AG04449 (cell line): ENCODE measurements at regions not wholly inside any gene's neighbourhood (a gene's known extent, or its start where the extent isn't known, plus 50 kb on each side); places are given as distances from the start of the nearest gene placed in this dataset.

Source experiments
- CTCF ChIA-PET: fragments of 350-600 bp; formaldehyde crosslinking; extraction: SDS; loops from one replicate; lab custom pipeline; 2021; ENCODE audit warnings: antibody characterized with exemption; lab: Yijun Ruan, JAX
- POLR2A ChIA-PET: fragments of 400-600, 350-600 bp; formaldehyde crosslinking; extraction: SDS; loops from one replicate; lab custom pipeline; 2020; ENCODE audit warnings: antibody characterized with exemption, inconsistent platforms; lab: Yijun Ruan, JAX
- DNase-seq: peaks from one replicate; pipeline ENCODE4 v3.0.0-alpha.2; 2010; ENCODE audit warnings: low read depth, low spot score
- H3K4me3 ChIP-seq: 2 replicates; pipeline ENCODE4 v1.5.1; 2011; ENCODE audit warnings: low read depth, mild to moderate bottlenecking, control low read depth, low read length
- TF ChIP-seq, protein P1 (sequence below): IDR thresholded peaks from one replicate; pipeline ENCODE4 v1.5.1; 2011; ENCODE audit warnings: mild to moderate bottlenecking, moderate library complexity, low read length, control low read depth, inconsistent platforms; ENCODE audit not compliant: insufficient read depth; ENCODE audit errors: missing control alignments

- no peak for DNase-seq
- H3K4me3 ChIP-seq, result no peak overlapping the region
- TF ChIP-seq, protein P1, sequence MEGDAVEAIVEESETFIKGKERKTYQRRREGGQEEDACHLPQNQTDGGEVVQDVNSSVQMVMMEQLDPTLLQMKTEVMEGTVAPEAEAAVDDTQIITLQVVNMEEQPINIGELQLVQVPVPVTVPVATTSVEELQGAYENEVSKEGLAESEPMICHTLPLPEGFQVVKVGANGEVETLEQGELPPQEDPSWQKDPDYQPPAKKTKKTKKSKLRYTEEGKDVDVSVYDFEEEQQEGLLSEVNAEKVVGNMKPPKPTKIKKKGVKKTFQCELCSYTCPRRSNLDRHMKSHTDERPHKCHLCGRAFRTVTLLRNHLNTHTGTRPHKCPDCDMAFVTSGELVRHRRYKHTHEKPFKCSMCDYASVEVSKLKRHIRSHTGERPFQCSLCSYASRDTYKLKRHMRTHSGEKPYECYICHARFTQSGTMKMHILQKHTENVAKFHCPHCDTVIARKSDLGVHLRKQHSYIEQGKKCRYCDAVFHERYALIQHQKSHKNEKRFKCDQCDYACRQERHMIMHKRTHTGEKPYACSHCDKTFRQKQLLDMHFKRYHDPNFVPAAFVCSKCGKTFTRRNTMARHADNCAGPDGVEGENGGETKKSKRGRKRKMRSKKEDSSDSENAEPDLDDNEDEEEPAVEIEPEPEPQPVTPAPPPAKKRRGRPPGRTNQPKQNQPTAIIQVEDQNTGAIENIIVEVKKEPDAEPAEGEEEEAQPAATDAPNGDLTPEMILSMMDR, result no peak
- ChIA-PET POLR2A (interaction anchor here (0.7 kb wide), 1 partner anchor 876 kb away, joined by 3 read pairs; no protein-coding TSS in a partner anchor), CTCF (interaction anchor here (0.6 to 1.3 kb wide), 2 partner anchors 9 to 15 kb away, joined by 3 to 4 read pairs; no protein-coding TSS in a partner anchor)
Observed at GRCh38 chr17:13120864-13121263, 103.0 kb upstream of the ELAC2 start.

DNA sequence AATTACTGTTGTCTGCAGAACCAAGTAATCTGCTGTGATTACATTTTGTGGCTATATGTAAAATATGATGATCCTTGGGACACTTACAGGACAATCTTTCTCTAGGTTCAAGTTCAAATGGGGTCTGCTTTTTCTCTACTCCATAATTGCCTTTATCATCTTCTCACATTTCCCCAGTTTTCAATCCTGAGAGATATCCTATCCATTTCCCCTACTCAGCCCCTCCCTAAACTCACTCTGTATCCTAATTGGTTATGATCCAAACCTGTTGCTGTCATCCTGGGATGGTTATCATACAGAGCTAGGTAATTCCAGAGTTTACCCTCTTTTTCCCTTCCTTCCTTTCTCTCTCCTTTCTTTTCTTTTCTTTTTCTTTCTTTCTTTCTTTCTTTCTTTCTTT is 100.5 kb upstream of the ELAC2 start:
- ChIA-PET POLR2A (no interaction called here), CTCF (interaction anchor here (1.2 kb wide), 1 partner anchor 88 kb away, joined by 3 read pairs; no protein-coding TSS in a partner anchor)
- H3K4me3 ChIP-seq, result no peak overlapping the region
- TF ChIP-seq, protein P1, result no peak
- no peak for DNase-seq

DNA sequence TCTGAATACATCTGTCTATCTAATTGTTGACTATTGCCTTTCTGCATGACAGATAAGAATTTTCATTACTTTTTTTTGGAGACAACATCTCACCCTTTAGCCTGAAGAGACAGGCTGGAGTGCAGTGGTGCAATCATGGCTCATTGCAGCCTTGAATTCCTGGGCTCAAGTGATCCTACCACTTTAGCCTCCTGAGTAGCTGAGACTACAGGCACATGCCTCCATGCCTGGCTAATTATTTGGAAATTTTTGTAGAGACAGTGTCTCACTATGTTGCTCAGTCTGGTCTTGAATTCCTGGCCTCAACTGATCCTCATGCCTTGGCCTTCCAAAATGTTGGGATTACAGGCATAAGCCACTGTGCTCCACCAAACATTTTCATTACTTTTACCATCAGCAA is 99.8 kb upstream of the ELAC2 start:
- POLR2A ChIA-PET, result no interaction called here
- CTCF ChIA-PET, result no interaction called here
- H3K4me3 ChIP-seq, result no peak overlapping the region
- TF ChIP-seq, protein P1, result no peak
- no peak for DNase-seq

DNA sequence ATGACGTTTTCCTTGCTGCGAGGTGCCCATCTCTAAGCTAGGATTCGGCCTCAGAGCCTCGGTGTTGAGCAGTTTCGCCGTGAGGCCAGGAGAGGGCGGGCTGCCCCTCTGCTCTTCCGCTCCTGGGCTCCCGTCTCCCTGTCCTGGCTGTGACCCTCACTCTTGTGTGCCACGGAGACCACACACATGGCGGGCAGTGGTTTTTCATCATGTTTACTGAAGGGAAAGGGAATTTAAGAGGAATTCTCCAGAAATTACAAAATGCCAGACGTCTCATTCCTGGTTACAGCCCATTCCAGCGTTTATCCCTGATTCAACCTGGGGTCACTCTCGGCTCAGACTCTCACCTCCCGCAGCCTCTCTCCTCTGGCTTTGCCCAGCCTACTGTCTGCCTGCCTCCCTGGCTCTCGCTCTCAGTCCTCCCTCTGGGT is 96.8 kb upstream of the ELAC2 start:
- peak; percentile 77 for DNase-seq
- ChIA-PET POLR2A (interaction anchor here (0.6 kb wide), 1 partner anchor 232 kb away, joined by 3 read pairs; no protein-coding TSS in a partner anchor), CTCF (interaction anchor here (0.6 to 4.5 kb wide), 30 partner anchors 9 to 1184 kb away, joined by 3 to 39 read pairs (median 4); no protein-coding TSS in a partner anchor)
- H3K4me3 ChIP-seq, result peak overlapping the region; percentile 13
- TF ChIP-seq, protein P1, result peak; percentile 99

- CTCF ChIA-PET, result interaction anchor here (0.6 to 4.5 kb wide), 26 partner anchors 9 to 232 kb away, joined by 3 to 39 read pairs (median 4); no protein-coding TSS in a partner anchor
- POLR2A ChIA-PET, result interaction anchor here (0.6 kb wide), 1 partner anchor 233 kb away, joined by 3 read pairs; no protein-coding TSS in a partner anchor
- no peak overlapping the region for H3K4me3 ChIP-seq
- TF ChIP-seq, protein P1, result no peak
- no peak for DNase-seq
Observed at GRCh38 chr17:13113821-13114525, 96.1 kb upstream of the ELAC2 start.

- no peak for DNase-seq
- CTCF ChIA-PET, result interaction anchor here (0.9 to 1.6 kb wide), 2 partner anchors 9 to 83 kb away, joined by 3 to 4 read pairs; no protein-coding TSS in a partner anchor
- no peak overlapping the region for H3K4me3 ChIP-seq
- POLR2A ChIA-PET, result no interaction called here
- TF ChIP-seq, protein P1, result no peak
Observed at GRCh38 chr17:13107676-13108235, 89.9 kb upstream of the ELAC2 start.
